H9 (cell line): ENCODE measurements at regions not wholly inside any gene's neighbourhood (a gene's known extent, or its start where the extent isn't known, plus 50 kb on each side); places are given as distances from the start of the nearest gene placed in this dataset.

Source experiments
- DNase-seq: peaks from one replicate; pipeline ENCODE4 v3.0.0-alpha.2; 2017
- H2AFZ ChIP-seq: one replicate; pipeline ENCODE4 v1.6.1; 2013; ENCODE audit warnings: mild to moderate bottlenecking, low read length, control low read depth, moderate library complexity
- H2AK5ac ChIP-seq: 2 replicates; pipeline ENCODE4 v1.6.1; 2013; ENCODE audit warnings: low read length, control low read depth, mixed read lengths; ENCODE audit not compliant: insufficient read length
- H2BK120ac ChIP-seq: one replicate; pipeline ENCODE4 v1.6.1; 2013; ENCODE audit warnings: low read depth, mild to moderate bottlenecking, low read length, control low read depth, inconsistent platforms; ENCODE audit not compliant: poor library complexity, severe bottlenecking
- H2BK12ac ChIP-seq: 2 replicates; pipeline ENCODE4 v1.6.1; 2013; ENCODE audit warnings: low read length, control low read depth, mixed read lengths, low read depth; ENCODE audit not compliant: insufficient read length
- H2BK15ac ChIP-seq: 2 replicates; pipeline ENCODE4 v1.6.1; 2013; ENCODE audit warnings: low read depth, low read length, control low read depth
- H2BK20ac ChIP-seq: one replicate; pipeline ENCODE4 v1.6.1; 2013; ENCODE audit warnings: low read depth, mild to moderate bottlenecking, low read length, control low read depth, inconsistent platforms; ENCODE audit not compliant: poor library complexity, severe bottlenecking
- H2BK5ac ChIP-seq: 2 replicates; pipeline ENCODE4 v1.6.1; 2013; ENCODE audit warnings: low read length, control low read depth, mixed read lengths; ENCODE audit not compliant: insufficient read length
- H3K14ac ChIP-seq: 2 replicates; pipeline ENCODE4 v1.6.1; 2013; ENCODE audit warnings: low read length, control low read depth; ENCODE audit not compliant: insufficient read depth
- H3K18ac ChIP-seq: 2 replicates; pipeline ENCODE4 v1.6.1; 2013; ENCODE audit warnings: low read depth, mild to moderate bottlenecking, mixed read lengths, low read length, control low read depth; ENCODE audit not compliant: insufficient read length
- H3K23ac ChIP-seq: 2 replicates; pipeline ENCODE4 v1.6.1; 2013; ENCODE audit warnings: low read length, control low read depth, mixed read lengths, low read depth; ENCODE audit not compliant: insufficient read length
- H3K23me2 ChIP-seq: 2 replicates; pipeline ENCODE4 v1.6.1; 2013; ENCODE audit warnings: low read depth, mild to moderate bottlenecking, mixed read lengths, low read length, control low read depth; ENCODE audit not compliant: insufficient read length, poor library complexity, severe bottlenecking
- H3K27ac ChIP-seq: 2 replicates; pipeline ENCODE4 v1.5.1; 2013; ENCODE audit warnings: low read length, control low read depth, mixed read lengths, low read depth; ENCODE audit not compliant: insufficient read length
- H3K27me3 ChIP-seq: 2 replicates; pipeline ENCODE4 v1.6.1; 2013; ENCODE audit warnings: low read length, control low read depth, inconsistent platforms; ENCODE audit not compliant: insufficient read depth
- H3K4ac ChIP-seq: 2 replicates; pipeline ENCODE4 v1.6.1; 2013; ENCODE audit warnings: low read depth, mild to moderate bottlenecking, control low read depth, inconsistent platforms, low read length, moderate library complexity
- H3K4me1 ChIP-seq: 2 replicates; pipeline ENCODE4 v1.6.1; 2013; ENCODE audit warnings: low read length, control low read depth, inconsistent platforms; ENCODE audit not compliant: insufficient read depth
- H3K4me2 ChIP-seq: 2 replicates; pipeline ENCODE4 v1.6.1; 2013; ENCODE audit warnings: low read length, control low read depth, mixed read lengths; ENCODE audit not compliant: insufficient read length, insufficient read depth
- H3K56ac ChIP-seq: 2 replicates; pipeline ENCODE4 v1.6.1; 2013; ENCODE audit warnings: low read depth, mild to moderate bottlenecking, mixed read lengths, low read length, control low read depth; ENCODE audit not compliant: insufficient read length
- H3K79me1 ChIP-seq: 2 replicates; pipeline ENCODE4 v1.6.1; 2013; ENCODE audit warnings: low read depth, mild to moderate bottlenecking, moderate library complexity, low read length, control low read depth, inconsistent platforms; ENCODE audit not compliant: insufficient read depth, poor library complexity, severe bottlenecking
- H3K79me2 ChIP-seq: 2 replicates; pipeline ENCODE4 v1.6.1; 2013; ENCODE audit warnings: low read length, control low read depth, inconsistent platforms; ENCODE audit not compliant: insufficient read depth
- H3K9ac ChIP-seq: 2 replicates; pipeline ENCODE4 v1.6.1; 2013; ENCODE audit warnings: low read length, control low read depth, mixed read lengths; ENCODE audit not compliant: insufficient read length; ENCODE audit errors: extremely low read depth
- H3K9me3 ChIP-seq: one replicate; pipeline ENCODE4 v1.6.1; 2013; ENCODE audit warnings: low read depth, low read length, inconsistent platforms; ENCODE audit not compliant: control insufficient read depth
- H3T11ph ChIP-seq: one replicate; pipeline ENCODE4 v1.6.1; 2013; ENCODE audit warnings: mild to moderate bottlenecking, low read length, control low read depth, inconsistent platforms
- H4K20me1 ChIP-seq: one replicate; pipeline ENCODE4 v1.6.1; 2013; ENCODE audit not compliant: control insufficient read depth, insufficient read length, insufficient read depth
- H4K5ac ChIP-seq: 2 replicates; pipeline ENCODE4 v1.6.1; 2013; ENCODE audit warnings: low read depth, mild to moderate bottlenecking, mixed read lengths, low read length, control low read depth; ENCODE audit not compliant: insufficient read length
- H4K8ac ChIP-seq: replicated peaks from 2 replicates; pipeline ENCODE4 v1.6.1; 2013; ENCODE audit warnings: low read length, control low read depth, mixed read lengths, low read depth; ENCODE audit not compliant: insufficient read length
- H4K91ac ChIP-seq: 2 replicates; pipeline ENCODE4 v1.6.1; 2013; ENCODE audit warnings: low read depth, mild to moderate bottlenecking, moderate library complexity, mixed read lengths, low read length, control low read depth; ENCODE audit not compliant: insufficient read length
- H3K27ac Mint-ChIP-seq, 3 experiments: 2 replicates in 2 of 3; 3 replicates in 1 of 3; pipeline ENCODE4 v1.8.0; 2020 to 2021; ENCODE audit warnings: mixed read lengths in 3 of 3, mild to moderate bottlenecking in 1 of 3, moderate library complexity in 1 of 3
- H3K27me3 Mint-ChIP-seq: 2 replicates; pipeline ENCODE4 v1.8.0; 2021; ENCODE audit warnings: low read depth, mild to moderate bottlenecking, moderate library complexity, mixed read lengths
- H3K36me3 Mint-ChIP-seq, 3 experiments: 2 replicates in 2 of 3; 3 replicates in 1 of 3; pipeline ENCODE4 v1.8.0; 2020 to 2021; ENCODE audit warnings: low read depth in 3 of 3, mixed read lengths in 3 of 3; ENCODE audit not compliant: insufficient read depth in 1 of 3
- H3K4me1 Mint-ChIP-seq, 2 experiments: 2 replicates each; pipeline ENCODE4 v1.8.0; 2020; ENCODE audit warnings: mixed read lengths in 2 of 2
- H3K4me3 Mint-ChIP-seq, 2 experiments: 2 replicates in 1 of 2; 3 replicates in 1 of 2; pipeline ENCODE4 v1.8.0; 2020 to 2021; ENCODE audit warnings: mild to moderate bottlenecking in 2 of 2, mixed read lengths in 2 of 2, moderate library complexity in 1 of 2
- H3K9me3 Mint-ChIP-seq, 2 experiments: 2 replicates in 1 of 2; 3 replicates in 1 of 2; pipeline ENCODE4 v1.8.0; 2020; ENCODE audit warnings: mild to moderate bottlenecking in 2 of 2, mixed read lengths in 2 of 2, moderate library complexity in 1 of 2
- WGBS: extraction: QIAGEN DNeasy Blood & Tissue Kit; methylation state at CpG from one replicate; pipeline ENCODE4 v1.1.7; 2013; ENCODE audit warnings: missing lambda C conversion rate, low lambda C conversion rate, mixed read lengths; ENCODE audit not compliant: insufficient read length; ENCODE audit errors: extremely low coverage; 5-methylcytosine and 5-hydroxymethylcytosine counted together
- TF ChIP-seq, protein P1 (sequence below): fragments of 200-600 bp; sonication (generic); conservative IDR thresholded peaks from 3 replicates; pipeline ENCODE4 v1.8.0; 2021; ENCODE audit warnings: antibody characterized with exemption, mild to moderate bottlenecking

DNA sequence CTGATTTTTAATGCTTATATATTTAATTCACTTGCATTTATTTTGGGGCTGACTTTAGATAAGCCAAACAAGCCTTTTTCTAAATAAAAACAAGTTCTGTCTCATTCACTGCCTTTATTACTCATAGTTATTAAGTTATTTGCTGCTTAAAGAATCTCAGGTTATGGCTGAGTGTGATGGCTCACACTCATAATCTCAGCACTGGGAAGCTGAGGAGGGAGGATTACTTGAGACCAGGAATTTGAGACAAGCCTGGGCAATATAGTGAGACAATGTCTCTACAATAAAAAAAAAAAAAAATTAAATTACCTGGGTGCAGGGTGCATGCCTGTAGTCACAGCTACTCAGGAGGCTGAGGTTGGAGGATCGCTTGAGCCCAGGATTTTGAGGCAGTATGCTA, 85.0 kb upstream of the MAN2A1 start:
- Histone ChIP-seq H4K91ac (no peak overlapping the region), H4K20me1 (no peaks in the 10 kb centered on the region), H4K8ac (no peak overlapping the region), H2BK12ac (no peak overlapping the region), H3K14ac (no peak overlapping the region), H3T11ph (no peak overlapping the region), H3K27me3 (no peaks in the 10 kb centered on the region), H4K5ac (no peak overlapping the region), H2BK5ac (no peak overlapping the region), H3K4ac (no peak overlapping the region), H3K27ac (no peak overlapping the region), H3K56ac (no peak overlapping the region), H3K9ac (no peak overlapping the region), H2BK20ac (no peak overlapping the region), H3K23me2 (no peaks in the 10 kb centered on the region), H2AK5ac (no peak overlapping the region), H2AFZ (no peak overlapping the region), H2BK120ac (no peak overlapping the region), H3K79me1 (no peaks in the 10 kb centered on the region), H3K4me2 (no peak overlapping the region), H2BK15ac (no peak overlapping the region), H3K23ac (no peak overlapping the region), H3K79me2 (no peaks in the 10 kb centered on the region), H3K4me1 (peaks cover 3% of the 10 kb centered on the region; the same call in 1 of the 2 replicates), H3K9me3 (no peaks in the 10 kb centered on the region), H3K18ac (no peak overlapping the region)
- no peaks in the 10 kb centered on the region for H3K9me3 Mint-ChIP-seq
- H3K27me3 Mint-ChIP-seq, result no peaks in the 10 kb centered on the region; the same call in 1 of the 2 replicates
- no CpG with 5 or more reads among the region's 1 CpG for WGBS
- no peak overlapping the region for H3K27ac Mint-ChIP-seq
- H3K4me3 Mint-ChIP-seq, result no peak overlapping the region
- H3K4me1 Mint-ChIP-seq, result peaks cover 5% of the 10 kb centered on the region in 2 experiments
- no peaks in the 10 kb centered on the region; a peak in 1 of 7 replicates for H3K36me3 Mint-ChIP-seq
- TF ChIP-seq, protein P1, sequence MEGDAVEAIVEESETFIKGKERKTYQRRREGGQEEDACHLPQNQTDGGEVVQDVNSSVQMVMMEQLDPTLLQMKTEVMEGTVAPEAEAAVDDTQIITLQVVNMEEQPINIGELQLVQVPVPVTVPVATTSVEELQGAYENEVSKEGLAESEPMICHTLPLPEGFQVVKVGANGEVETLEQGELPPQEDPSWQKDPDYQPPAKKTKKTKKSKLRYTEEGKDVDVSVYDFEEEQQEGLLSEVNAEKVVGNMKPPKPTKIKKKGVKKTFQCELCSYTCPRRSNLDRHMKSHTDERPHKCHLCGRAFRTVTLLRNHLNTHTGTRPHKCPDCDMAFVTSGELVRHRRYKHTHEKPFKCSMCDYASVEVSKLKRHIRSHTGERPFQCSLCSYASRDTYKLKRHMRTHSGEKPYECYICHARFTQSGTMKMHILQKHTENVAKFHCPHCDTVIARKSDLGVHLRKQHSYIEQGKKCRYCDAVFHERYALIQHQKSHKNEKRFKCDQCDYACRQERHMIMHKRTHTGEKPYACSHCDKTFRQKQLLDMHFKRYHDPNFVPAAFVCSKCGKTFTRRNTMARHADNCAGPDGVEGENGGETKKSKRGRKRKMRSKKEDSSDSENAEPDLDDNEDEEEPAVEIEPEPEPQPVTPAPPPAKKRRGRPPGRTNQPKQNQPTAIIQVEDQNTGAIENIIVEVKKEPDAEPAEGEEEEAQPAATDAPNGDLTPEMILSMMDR, result no peak
- DNase-seq, result no peak
